WI38 (cell line): ENCODE measurements at regions not wholly inside any gene's neighbourhood (a gene's known extent, or its start where the extent isn't known, plus 50 kb on each side); places are given as distances from the start of the nearest gene placed in this dataset.

ENCODE experiments used
- H3K4me3 ChIP-seq: 2 replicates; pipeline ENCODE4 v1.5.1; 2011; ENCODE audit warnings: low read depth, mild to moderate bottlenecking, control low read depth, low read length
- TF ChIP-seq, protein P1 (sequence below): IDR thresholded peaks from 2 replicates; pipeline ENCODE4 v1.5.1; 2012; ENCODE audit warnings: low read depth, mild to moderate bottlenecking, control low read depth, low read length

DNA sequence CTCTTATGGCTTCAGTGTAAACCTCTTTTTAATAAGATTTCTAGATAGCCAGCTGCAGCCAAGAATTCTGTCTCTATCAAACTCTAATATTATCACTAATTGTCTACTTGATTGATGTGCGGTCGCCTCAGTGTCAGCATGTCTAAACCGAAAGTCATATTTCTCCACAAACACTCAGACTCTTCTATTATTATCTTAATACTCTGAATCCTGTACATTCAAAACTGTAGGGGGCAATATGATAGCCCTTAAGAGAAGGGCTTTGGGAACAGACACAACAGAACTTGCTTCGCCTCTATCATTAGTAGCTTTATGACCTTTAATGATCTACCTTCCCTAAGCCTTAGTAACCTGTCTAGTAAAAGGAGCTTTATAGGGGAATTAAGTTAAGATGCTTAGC is 379.7 kb upstream of the PTCHD4 start:
- TF ChIP-seq, protein P1, sequence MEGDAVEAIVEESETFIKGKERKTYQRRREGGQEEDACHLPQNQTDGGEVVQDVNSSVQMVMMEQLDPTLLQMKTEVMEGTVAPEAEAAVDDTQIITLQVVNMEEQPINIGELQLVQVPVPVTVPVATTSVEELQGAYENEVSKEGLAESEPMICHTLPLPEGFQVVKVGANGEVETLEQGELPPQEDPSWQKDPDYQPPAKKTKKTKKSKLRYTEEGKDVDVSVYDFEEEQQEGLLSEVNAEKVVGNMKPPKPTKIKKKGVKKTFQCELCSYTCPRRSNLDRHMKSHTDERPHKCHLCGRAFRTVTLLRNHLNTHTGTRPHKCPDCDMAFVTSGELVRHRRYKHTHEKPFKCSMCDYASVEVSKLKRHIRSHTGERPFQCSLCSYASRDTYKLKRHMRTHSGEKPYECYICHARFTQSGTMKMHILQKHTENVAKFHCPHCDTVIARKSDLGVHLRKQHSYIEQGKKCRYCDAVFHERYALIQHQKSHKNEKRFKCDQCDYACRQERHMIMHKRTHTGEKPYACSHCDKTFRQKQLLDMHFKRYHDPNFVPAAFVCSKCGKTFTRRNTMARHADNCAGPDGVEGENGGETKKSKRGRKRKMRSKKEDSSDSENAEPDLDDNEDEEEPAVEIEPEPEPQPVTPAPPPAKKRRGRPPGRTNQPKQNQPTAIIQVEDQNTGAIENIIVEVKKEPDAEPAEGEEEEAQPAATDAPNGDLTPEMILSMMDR = no peak
- H3K4me3 ChIP-seq = no peak overlapping the region

DNA sequence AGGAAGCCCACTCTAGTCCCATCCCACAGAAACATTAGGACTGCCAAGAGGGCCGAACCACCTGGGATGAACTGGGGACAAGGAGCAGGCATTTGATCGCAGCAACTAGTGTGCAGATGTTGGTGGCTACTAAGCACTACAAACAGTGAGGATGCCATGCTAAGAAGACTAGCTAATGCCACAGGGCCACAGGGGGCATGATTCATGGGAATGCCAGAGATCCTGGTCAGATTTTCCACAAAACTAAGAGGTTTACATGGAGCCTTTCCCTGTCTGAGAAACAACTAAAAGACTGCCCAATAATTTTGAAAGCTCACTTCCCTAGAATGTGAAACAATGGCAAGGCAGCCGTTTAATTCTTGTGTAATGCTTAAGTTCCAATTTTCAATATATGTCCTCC is 375.9 kb upstream of the PTCHD4 start:
- no peak overlapping the region for H3K4me3 ChIP-seq
- TF ChIP-seq, protein P1 = no peak

DNA sequence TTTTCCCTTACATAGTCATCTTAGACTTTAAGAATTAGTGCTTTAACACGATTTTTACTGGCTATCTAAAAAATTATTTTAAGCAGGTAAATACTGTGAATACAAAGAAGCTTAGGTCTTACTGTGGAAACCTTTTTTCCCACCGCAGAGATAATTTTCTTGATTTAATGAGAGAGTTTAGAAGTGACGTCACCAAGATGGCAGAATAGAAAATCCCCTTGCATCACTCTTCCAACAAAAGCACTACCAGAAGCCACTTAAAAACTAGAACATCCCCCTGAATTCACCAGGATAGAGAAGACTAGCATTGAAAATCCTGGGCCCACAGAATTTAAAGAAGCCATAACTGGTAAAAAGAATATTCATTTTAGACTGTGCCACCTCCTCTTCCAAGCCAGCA is 375.4 kb upstream of the PTCHD4 start:
- TF ChIP-seq, protein P1 = no peak
- H3K4me3 ChIP-seq = no peak overlapping the region

DNA sequence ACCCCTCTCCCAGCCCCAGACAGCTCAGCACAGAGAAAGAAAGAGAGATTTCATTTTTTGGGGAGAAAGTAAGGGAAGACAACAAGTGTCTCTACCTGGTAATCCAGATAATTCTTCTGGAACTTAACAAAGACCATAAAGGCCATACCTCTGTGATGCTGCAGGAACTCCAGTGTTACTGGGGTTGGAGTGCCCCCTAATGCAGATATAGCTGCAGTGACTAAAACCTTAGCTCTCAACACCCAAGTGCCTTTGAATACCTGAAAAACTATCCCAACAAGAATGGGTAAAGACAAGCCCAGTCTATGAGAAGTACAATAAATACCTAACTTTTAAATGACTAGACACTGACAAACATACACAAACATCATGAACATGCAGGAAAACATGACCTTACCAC is 365.3 kb upstream of the PTCHD4 start:
- TF ChIP-seq, protein P1 = no peak
- H3K4me3 ChIP-seq = no peak overlapping the region

DNA sequence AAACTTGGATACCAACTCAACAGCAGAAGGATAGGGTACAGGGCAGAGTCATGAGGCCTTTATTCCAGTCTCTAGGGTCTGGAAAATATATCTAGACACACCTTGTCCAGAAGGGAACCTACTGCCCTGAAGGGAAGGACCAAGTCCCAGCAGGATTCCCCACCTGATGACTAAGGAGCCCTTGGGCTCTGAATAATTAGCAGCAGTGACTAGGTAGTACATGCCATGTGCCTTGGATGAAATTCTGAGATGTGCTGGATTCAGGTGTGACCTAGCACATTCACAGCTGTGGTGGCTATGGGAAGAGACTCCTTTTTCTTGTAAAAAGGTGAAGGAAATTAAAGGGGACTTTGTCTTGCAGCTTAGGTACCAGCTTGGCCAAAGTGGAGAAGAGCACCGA is 364.3 kb upstream of the PTCHD4 start:
- no peak overlapping the region for H3K4me3 ChIP-seq
- TF ChIP-seq, protein P1 = no peak

DNA sequence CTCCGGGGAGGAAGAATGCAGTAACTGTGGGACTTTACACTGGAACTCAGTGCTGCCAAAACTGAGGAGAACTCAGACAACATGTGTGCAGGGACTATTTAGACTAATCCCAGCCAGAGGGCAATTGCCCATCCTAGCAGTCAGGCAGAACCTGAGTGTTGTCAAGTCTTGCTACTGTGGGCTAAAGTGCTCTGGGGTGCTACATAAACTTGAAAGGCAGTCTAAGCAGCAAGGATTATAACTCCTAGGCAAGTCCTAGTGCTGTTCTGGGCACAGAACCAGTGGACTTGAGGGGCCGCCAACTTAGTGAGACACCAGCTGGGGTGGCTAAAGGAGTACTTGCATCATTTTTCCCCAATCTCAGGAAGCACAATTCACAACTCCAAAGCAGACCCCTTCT is 363.8 kb upstream of the PTCHD4 start:
- no peak overlapping the region for H3K4me3 ChIP-seq
- TF ChIP-seq, protein P1 = no peak

DNA sequence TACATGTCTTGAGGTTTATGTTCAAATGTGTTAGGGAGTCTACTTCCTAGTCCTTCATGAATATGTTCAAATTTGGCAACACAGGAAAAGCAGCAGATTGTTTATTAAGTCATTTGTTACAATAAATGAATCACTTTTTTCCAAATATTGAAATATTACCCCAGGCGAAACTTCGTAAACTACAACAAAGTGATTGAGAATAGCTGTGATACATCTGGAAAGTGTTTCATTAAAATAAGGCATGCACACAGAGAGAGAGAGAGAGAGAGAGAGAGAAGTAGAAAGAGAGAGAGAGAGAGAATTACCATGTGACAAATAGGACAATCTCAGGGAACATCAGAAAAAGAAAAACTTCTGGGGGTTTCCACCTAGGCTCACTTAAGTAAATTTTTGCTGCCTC is 363.1 kb upstream of the PTCHD4 start:
- no peak overlapping the region for H3K4me3 ChIP-seq
- TF ChIP-seq, protein P1 = no peak
